Naive thymus-derived CD4-positive, alpha-beta T cell (primary cell): ENCODE measurements at regions not wholly inside any gene's neighbourhood (a gene's known extent, or its start where the extent isn't known, plus 50 kb on each side); places are given as distances from the start of the nearest gene placed in this dataset.

Source experiments
- ATAC-seq: fragments of 150-1000 bp; cut with Tn5 transposase; 2 replicates; pipeline ENCODE4 v1.10.0; 2021; ENCODE audit warnings: mild to moderate bottlenecking, moderate library complexity
- CTCF ChIA-PET: fragments of 350-600 bp; sonication (Branson Sonifier 250); formaldehyde crosslinking; loops from one replicate; lab custom pipeline; 2021; ENCODE audit warnings: antibody characterized with exemption; lab: Charles Lee
- POLR2A ChIA-PET: fragments of 350-600 bp; sonication (Branson Sonifier 250); formaldehyde crosslinking; loops from one replicate; lab custom pipeline; 2021; ENCODE audit warnings: antibody characterized with exemption, inconsistent platforms; lab: Charles Lee
- DNase-seq, 9 donors: peaks; one replicate each; pipeline versions ENCODE4 v3.0.0 to v3.0.0-alpha.2; 2020 to 2022; ENCODE audit warnings: mixed read lengths in 1 of 9
- H3K27ac ChIP-seq: one replicate; pipeline ENCODE4 v1.7.0; 2013; ENCODE audit warnings: mild to moderate bottlenecking, low read depth, low read length, moderate library complexity
- H3K27me3 ChIP-seq, 2 donors: one replicate each; pipeline ENCODE4 v1.7.0; 2013; ENCODE audit warnings: low read length in 2 of 2, mild to moderate bottlenecking in 2 of 2, moderate library complexity in 2 of 2; ENCODE audit not compliant: control insufficient read depth in 2 of 2, insufficient read depth in 2 of 2
- H3K36me3 ChIP-seq, 3 experiments: 1 replicate in 2 of 3; 2 replicates in 1 of 3; pipeline ENCODE4 v1.7.0; 2013; ENCODE audit warnings: low read length in 3 of 3, mild to moderate bottlenecking in 3 of 3, moderate library complexity in 1 of 3; ENCODE audit not compliant: insufficient read depth in 3 of 3, control insufficient read depth in 2 of 3
- H3K4me1 ChIP-seq, 2 donors: one replicate each; pipeline ENCODE4 v1.7.0; 2013; ENCODE audit warnings: low read length in 2 of 2, mild to moderate bottlenecking in 2 of 2, moderate library complexity in 1 of 2; ENCODE audit not compliant: control insufficient read depth in 2 of 2, insufficient read depth in 2 of 2
- H3K4me3 ChIP-seq: 2 replicates; pipeline ENCODE4 v1.7.0; 2013; ENCODE audit warnings: mild to moderate bottlenecking, low read length
- H3K9me3 ChIP-seq, 3 experiments: 1 replicate in 2 of 3; 2 replicates in 1 of 3; pipeline ENCODE4 v1.7.0; 2013; ENCODE audit warnings: low read length in 3 of 3; ENCODE audit not compliant: control insufficient read depth in 2 of 3
- H3K27ac Mint-ChIP-seq, 9 donors: one replicate each; pipeline ENCODE4 v1.8.0; 2020 to 2022; ENCODE audit warnings: mixed read lengths in 9 of 9, mild to moderate bottlenecking in 8 of 9, moderate library complexity in 5 of 9, inconsistent platforms in 2 of 9
- H3K27me3 Mint-ChIP-seq, 5 donors: one replicate each; pipeline ENCODE4 v1.8.0; 2021 to 2022; ENCODE audit warnings: mixed read lengths in 5 of 5, mild to moderate bottlenecking in 1 of 5
- H3K36me3 Mint-ChIP-seq, 5 donors: one replicate each; pipeline ENCODE4 v1.8.0; 2020 to 2022; ENCODE audit warnings: mixed read lengths in 5 of 5, mild to moderate bottlenecking in 3 of 5, inconsistent platforms in 1 of 5
- H3K4me1 Mint-ChIP-seq, 7 donors: one replicate each; pipeline ENCODE4 v1.8.0; 2020 to 2022; ENCODE audit warnings: mixed read lengths in 7 of 7, mild to moderate bottlenecking in 3 of 7, inconsistent platforms in 1 of 7
- H3K4me3 Mint-ChIP-seq, 10 donors: one replicate each; pipeline ENCODE4 v1.8.0; 2020 to 2022; ENCODE audit warnings: mild to moderate bottlenecking in 10 of 10, mixed read lengths in 10 of 10, moderate library complexity in 6 of 10, inconsistent platforms in 2 of 10
- H3K9me3 Mint-ChIP-seq, 11 donors: one replicate each; pipeline ENCODE4 v1.8.0; 2020 to 2022; ENCODE audit warnings: mixed read lengths in 11 of 11, mild to moderate bottlenecking in 4 of 11, inconsistent platforms in 1 of 11, moderate library complexity in 1 of 11
- intact Hi-C, 2 donors: fragments of 100-400 bp; cut with micrococcal nuclease; formaldehyde crosslinking; loops; one replicate each; pipeline ENCODE4 v1.15.1; 2023

DNA sequence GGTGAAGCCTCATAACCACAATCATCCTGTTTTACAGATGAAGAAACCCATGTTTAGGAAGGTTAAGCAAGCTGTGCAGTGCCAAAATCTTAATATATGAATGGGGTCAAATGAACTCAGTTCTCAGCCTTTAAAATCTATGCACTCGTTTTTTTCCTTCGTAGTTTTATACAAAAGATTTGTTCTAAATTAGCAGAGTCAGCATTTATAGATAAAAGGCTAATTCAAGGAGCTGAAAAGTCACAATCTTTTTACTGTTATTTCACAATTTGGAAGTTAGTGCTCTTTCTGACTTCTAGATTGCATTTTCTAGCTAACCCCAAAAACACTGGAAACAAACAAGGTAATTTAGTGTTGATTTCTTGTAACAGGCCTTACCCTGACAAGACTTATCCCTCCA lies 766.9 kb upstream of the ADGRL4 start:
- no peak overlapping the region for H3K4me3 ChIP-seq
- ChIA-PET POLR2A (no interaction called here), CTCF (no interaction called here)
- no peak overlapping the region for H3K27ac ChIP-seq
- DNase-seq (no peak), ATAC-seq (no peak)
- H3K9me3 ChIP-seq: no peaks in the 10 kb centered on the region
- Mint-ChIP-seq H3K4me1 (peaks cover 0 to 2% (median 0%) of the 10 kb centered on the region in 7 donors), H3K27ac (no peak overlapping the region), H3K36me3 (no peaks in the 10 kb centered on the region), H3K9me3 (peaks cover 0 to 14% (median 0%) of the 10 kb centered on the region in 11 donors), H3K27me3 (no peaks in the 10 kb centered on the region), H3K4me3 (no peak overlapping the region)
- no peaks in the 10 kb centered on the region for H3K4me1 ChIP-seq
- no peaks in the 10 kb centered on the region for H3K27me3 ChIP-seq
- intact Hi-C loops: no loop called here
- H3K36me3 ChIP-seq: no peaks in the 10 kb centered on the region

DNA sequence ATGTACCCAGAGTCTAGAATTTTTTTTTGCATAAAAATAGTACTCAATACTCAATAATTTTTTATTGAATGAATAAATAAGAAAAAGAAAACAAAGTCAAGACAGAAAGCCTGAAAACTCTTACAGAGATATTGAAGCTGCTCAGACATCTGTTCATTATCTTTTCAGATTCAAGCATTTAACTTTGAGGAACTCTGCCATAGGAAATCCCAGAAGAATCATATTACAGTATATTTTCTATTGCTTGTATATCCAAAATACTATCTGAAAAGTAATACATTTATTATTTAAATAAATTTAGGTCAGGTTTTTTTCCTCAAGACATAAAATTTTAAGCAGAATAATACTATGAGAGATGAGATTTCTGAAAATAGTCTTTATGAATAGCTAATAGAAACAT lies 755.9 kb upstream of the ADGRL4 start:
- H3K36me3 Mint-ChIP-seq: no peaks in the 10 kb centered on the region
- intact Hi-C loops: no loop called here
- ATAC-seq: no peak

DNA sequence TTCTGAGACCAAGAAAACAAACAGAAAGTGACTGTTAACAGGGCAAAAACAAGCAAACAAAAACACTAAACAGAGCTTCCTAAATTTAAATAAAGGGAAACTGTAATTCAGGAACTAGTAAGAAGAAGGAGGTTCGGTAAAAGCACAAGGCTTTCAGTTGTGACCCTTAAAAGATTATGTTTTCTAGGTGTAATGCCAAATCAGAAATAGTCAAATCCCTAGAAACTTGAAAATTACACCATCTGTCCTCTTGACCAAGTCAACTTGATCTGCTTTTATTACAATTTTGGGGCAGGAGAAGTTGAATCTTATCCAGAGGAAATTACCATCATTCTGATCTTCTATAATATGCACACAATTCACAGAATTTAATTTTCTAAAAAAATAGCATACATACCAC lies 754.0 kb upstream of the ADGRL4 start:
- ATAC-seq (no peak), DNase-seq (no peak)
- H3K4me1 ChIP-seq: no peaks in the 10 kb centered on the region
- H3K4me3 ChIP-seq: no peak overlapping the region
- H3K9me3 Mint-ChIP-seq: peaks cover 0 to 20% (median 6%) of the 10 kb centered on the region in 11 donors
- ChIA-PET CTCF (no interaction called here), POLR2A (no interaction called here)
- H3K4me1 Mint-ChIP-seq: no peaks in the 10 kb centered on the region
- intact Hi-C loops: no loop called here
- H3K27me3 Mint-ChIP-seq: no peaks in the 10 kb centered on the region
- H3K36me3 Mint-ChIP-seq: no peaks in the 10 kb centered on the region
- H3K36me3 ChIP-seq: no peaks in the 10 kb centered on the region
- H3K4me3 Mint-ChIP-seq: no peak overlapping the region
- no peaks in the 10 kb centered on the region for H3K27me3 ChIP-seq
- no peak overlapping the region for H3K27ac ChIP-seq
- no peak overlapping the region for H3K27ac Mint-ChIP-seq
- H3K9me3 ChIP-seq: no peaks in the 10 kb centered on the region

More for the DNA sequence above, 755.9 kb upstream of the ADGRL4 start:
- Mint-ChIP-seq H3K9me3 (peaks cover 0 to 22% (median 6%) of the 10 kb centered on the region in 11 donors), H3K4me3 (no peak overlapping the region), H3K4me1 (no peaks in the 10 kb centered on the region), H3K27ac (no peak overlapping the region), H3K27me3 (no peaks in the 10 kb centered on the region)
- Histone ChIP-seq H3K36me3 (no peaks in the 10 kb centered on the region), H3K27me3 (no peaks in the 10 kb centered on the region), H3K4me3 (no peak overlapping the region), H3K9me3 (no peaks in the 10 kb centered on the region), H3K27ac (no peak overlapping the region), H3K4me1 (no peaks in the 10 kb centered on the region)
- POLR2A ChIA-PET: no interaction called here
- DNase-seq: no peak
- CTCF ChIA-PET: interaction anchor here (0.7 kb wide), 1 partner anchor 151 kb away, joined by 3 read pairs; no protein-coding TSS in a partner anchor

DNA sequence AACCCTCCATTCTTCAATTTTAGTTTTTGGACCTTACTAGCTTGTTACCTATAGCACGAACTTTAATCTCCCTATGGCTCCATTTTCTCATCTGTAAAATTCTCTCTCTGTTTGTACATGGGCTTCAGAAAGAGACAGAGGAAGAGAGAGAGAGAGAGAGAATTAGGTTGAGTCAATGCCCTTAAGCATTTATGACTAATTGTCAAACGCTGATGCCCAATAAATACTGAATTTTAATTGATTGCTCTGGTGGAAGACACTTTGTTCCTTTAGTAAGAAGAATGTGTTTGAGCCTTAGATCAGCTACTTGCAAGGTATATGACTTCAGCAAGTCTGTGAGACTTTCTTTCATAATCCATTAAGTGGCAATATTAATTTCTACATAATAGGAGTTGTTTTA lies 743.1 kb upstream of the ADGRL4 start:
- Mint-ChIP-seq H3K9me3 (peaks cover 0 to 15% (median 3%) of the 10 kb centered on the region in 11 donors), H3K36me3 (no peaks in the 10 kb centered on the region), H3K27me3 (no peaks in the 10 kb centered on the region), H3K27ac (no peak overlapping the region), H3K4me3 (no peak overlapping the region), H3K4me1 (no peaks in the 10 kb centered on the region)
- H3K36me3 ChIP-seq: no peaks in the 10 kb centered on the region
- no peak overlapping the region for H3K27ac ChIP-seq
- no peaks in the 10 kb centered on the region for H3K4me1 ChIP-seq
- POLR2A ChIA-PET: no interaction called here
- DNase-seq: no peak
- no peaks in the 10 kb centered on the region for H3K9me3 ChIP-seq
- intact Hi-C loops: no loop called here
- H3K4me3 ChIP-seq: no peak overlapping the region
- CTCF ChIA-PET: no interaction called here
- ATAC-seq: no peak
- no peaks in the 10 kb centered on the region for H3K27me3 ChIP-seq

DNA sequence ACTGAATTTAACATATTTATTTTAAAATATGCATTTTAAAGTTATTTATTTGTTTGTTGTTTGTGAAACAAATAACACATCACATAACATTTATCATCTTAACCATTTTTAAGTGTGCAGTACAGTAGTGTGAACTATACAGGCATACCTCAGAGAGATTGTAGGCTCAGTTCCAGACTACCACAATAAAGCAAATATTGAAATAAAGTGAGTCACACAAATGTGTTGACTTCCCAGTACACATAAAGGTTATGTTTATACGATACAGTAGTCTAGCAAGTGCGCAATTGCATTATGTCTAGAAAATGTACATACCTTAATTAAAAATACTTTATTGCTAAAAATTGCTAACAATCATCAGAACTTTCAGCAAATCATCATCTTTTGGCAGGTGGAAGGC lies 739.4 kb upstream of the ADGRL4 start:
- ChIA-PET CTCF (no interaction called here), POLR2A (no interaction called here)
- H3K4me1 Mint-ChIP-seq: no peaks in the 10 kb centered on the region
- H3K27me3 Mint-ChIP-seq: no peaks in the 10 kb centered on the region
- ATAC-seq (no peak), DNase-seq (no peak)
- H3K9me3 Mint-ChIP-seq: peaks cover 0 to 9% (median 3%) of the 10 kb centered on the region in 11 donors
- no peaks in the 10 kb centered on the region for H3K4me1 ChIP-seq
- no peak overlapping the region for H3K4me3 Mint-ChIP-seq
- H3K27ac Mint-ChIP-seq: no peak overlapping the region
- no peaks in the 10 kb centered on the region for H3K36me3 Mint-ChIP-seq
- no peak overlapping the region for H3K27ac ChIP-seq
- intact Hi-C loops: no loop called here
- H3K9me3 ChIP-seq: no peaks in the 10 kb centered on the region
- no peak overlapping the region for H3K4me3 ChIP-seq
- no peaks in the 10 kb centered on the region for H3K36me3 ChIP-seq
- H3K27me3 ChIP-seq: no peaks in the 10 kb centered on the region

DNA sequence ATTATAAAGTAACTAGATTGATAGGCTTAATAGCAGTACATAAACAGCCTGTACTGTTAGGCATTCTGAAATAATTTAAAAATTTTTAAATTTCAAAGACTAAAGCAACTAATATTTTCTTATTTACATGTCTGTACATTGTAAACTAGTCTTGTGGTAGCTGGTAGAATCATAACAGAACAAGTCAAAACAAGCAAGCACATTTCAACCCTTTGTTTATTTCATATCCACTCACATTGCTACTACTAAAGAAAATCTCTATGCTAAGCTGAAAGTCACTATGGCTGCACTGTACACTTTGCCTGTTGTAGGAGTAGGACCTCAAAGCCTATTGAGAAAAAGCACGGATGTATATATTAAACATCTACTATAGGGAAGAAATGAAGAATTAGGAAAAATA lies 738.2 kb upstream of the ADGRL4 start:
- no peak overlapping the region for H3K4me3 ChIP-seq
- intact Hi-C loops: no loop called here
- H3K9me3 Mint-ChIP-seq: peaks cover 0 to 15% (median 0%) of the 10 kb centered on the region in 11 donors
- no peak overlapping the region for H3K27ac Mint-ChIP-seq
- DNase-seq (no peak), ATAC-seq (no peak)
- POLR2A ChIA-PET: no interaction called here
- CTCF ChIA-PET: no interaction called here
- no peak overlapping the region for H3K27ac ChIP-seq
- no peaks in the 10 kb centered on the region for H3K36me3 ChIP-seq
- H3K4me1 Mint-ChIP-seq: no peaks in the 10 kb centered on the region
- no peaks in the 10 kb centered on the region for H3K36me3 Mint-ChIP-seq
- H3K27me3 ChIP-seq: no peaks in the 10 kb centered on the region
- H3K9me3 ChIP-seq: no peaks in the 10 kb centered on the region
- H3K4me3 Mint-ChIP-seq: no peak overlapping the region
- no peaks in the 10 kb centered on the region for H3K4me1 ChIP-seq
- no peaks in the 10 kb centered on the region for H3K27me3 Mint-ChIP-seq

DNA sequence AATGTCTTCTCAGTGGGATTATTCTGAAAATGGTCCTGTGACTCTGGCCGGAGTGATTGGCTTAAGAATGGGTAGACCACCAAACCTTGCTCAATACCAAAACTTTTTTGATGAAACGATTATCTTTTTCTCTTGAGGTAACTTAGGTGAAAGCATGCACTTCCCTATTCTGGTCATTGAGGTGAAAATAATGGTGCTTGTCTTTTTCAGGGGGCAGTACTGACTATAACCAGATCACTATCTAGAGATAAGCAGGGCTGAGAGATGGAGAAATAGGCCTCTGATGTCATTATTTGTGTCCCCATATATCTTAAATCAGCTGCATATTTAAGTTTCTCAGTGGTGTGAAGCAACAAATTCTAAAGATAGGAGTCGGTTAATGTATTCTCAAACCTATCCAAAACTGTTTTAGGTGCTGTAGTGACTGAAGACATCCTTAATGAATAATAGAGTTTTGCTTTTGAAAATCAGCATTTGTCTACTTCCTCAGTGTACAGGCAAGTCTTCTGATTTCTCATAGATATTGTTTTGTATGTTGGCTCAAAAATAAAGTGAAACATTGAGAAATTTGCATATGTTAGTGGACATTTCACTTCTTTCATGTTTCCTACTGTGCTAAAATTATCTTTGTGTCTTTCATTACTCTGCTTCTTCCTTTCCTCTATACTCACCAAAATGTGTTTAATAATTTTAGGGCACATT lies 735.3 kb upstream of the ADGRL4 start:
- no peaks in the 10 kb centered on the region for H3K4me1 Mint-ChIP-seq
- ChIA-PET CTCF (no interaction called here), POLR2A (no interaction called here)
- Histone ChIP-seq H3K36me3 (no peaks in the 10 kb centered on the region), H3K9me3 (no peaks in the 10 kb centered on the region), H3K4me3 (no peak overlapping the region), H3K27me3 (no peaks in the 10 kb centered on the region), H3K27ac (no peak overlapping the region), H3K4me1 (no peaks in the 10 kb centered on the region)
- H3K9me3 Mint-ChIP-seq: peaks cover 0 to 21% (median under 1%) of the 10 kb centered on the region in 11 donors
- no peak overlapping the region for H3K4me3 Mint-ChIP-seq
- no peak for ATAC-seq
- H3K27me3 Mint-ChIP-seq: no peaks in the 10 kb centered on the region
- H3K36me3 Mint-ChIP-seq: no peaks in the 10 kb centered on the region
- no peak for DNase-seq
- intact Hi-C loops: no loop called here
- no peak overlapping the region for H3K27ac Mint-ChIP-seq
